ENCODE measurements at regions not wholly inside any gene's neighbourhood (a gene's known extent, or its start where the extent isn't known, plus 50 kb on each side); places are given as distances from the start of the nearest gene placed in this dataset.

- H3K4me3 ChIP-seq, result no peak overlapping the region
- no peaks in the 10 kb centered on the region for H3K9me3 ChIP-seq
- no peaks in the 10 kb centered on the region for H3K36me3 ChIP-seq
- no peaks in the 10 kb centered on the region for H3K27me3 ChIP-seq
- DNase-seq, result no peak
Measured at GRCh38 chr14:22332686-22333421, 256.2 kb downstream of the DAD1 start.

GRCh38 chr14:22329371-22329770 is 259.7 kb downstream of the DAD1 start:
- no peaks in the 10 kb centered on the region for H3K27me3 ChIP-seq
- H3K4me3 ChIP-seq, result no peak overlapping the region
- H3K36me3 ChIP-seq, result no peaks in the 10 kb centered on the region
- DNase-seq, result no peak
- no peaks in the 10 kb centered on the region for H3K9me3 ChIP-seq

- DNase-seq, result no peak
- Histone ChIP-seq H3K9me3 (no peaks in the 10 kb centered on the region), H3K27me3 (no peaks in the 10 kb centered on the region), H3K36me3 (no peaks in the 10 kb centered on the region), H3K4me3 (no peak overlapping the region)
Measured at GRCh38 chr14:22325676-22326400, 263.2 kb downstream of the DAD1 start.

- H3K27me3 ChIP-seq, result 0 out of 2 replicates have a peak, but pooled peaks cover 2% of the 10 kb centered on the region
Measured at GRCh38 chr14:22320362-22320750, 268.7 kb downstream of the DAD1 start.

GRCh38 chr14:22319526-22320361 is 269.3 kb downstream of the DAD1 start:
- peak; percentile 7 for DNase-seq
- Histone ChIP-seq H3K4me3 (no peak overlapping the region), H3K36me3 (no peaks in the 10 kb centered on the region), H3K27me3 (0 out of 2 replicates have a peak, but pooled peaks cover 2% of the 10 kb centered on the region), H3K9me3 (no peaks in the 10 kb centered on the region)

More at GRCh38 chr14:22320362-22320750, 268.7 kb downstream of the DAD1 start:
- DNase-seq, result no peak
- H3K9me3 ChIP-seq, result no peaks in the 10 kb centered on the region
- no peak overlapping the region for H3K4me3 ChIP-seq
- no peaks in the 10 kb centered on the region for H3K36me3 ChIP-seq

- Histone ChIP-seq H3K4me3 (no peak overlapping the region), H3K9me3 (no peaks in the 10 kb centered on the region), H3K36me3 (no peaks in the 10 kb centered on the region), H3K27me3 (0 out of 2 replicates have a peak, but pooled peaks cover 2% of the 10 kb centered on the region)
- no peak for DNase-seq
Measured at GRCh38 chr14:22318951-22319350, 270.1 kb downstream of the DAD1 start.

- DNase-seq, result no peak
- Histone ChIP-seq H3K4me3 (no peak overlapping the region), H3K27me3 (0 out of 2 replicates have a peak, but pooled peaks cover 2% of the 10 kb centered on the region), H3K36me3 (no peaks in the 10 kb centered on the region), H3K9me3 (no peaks in the 10 kb centered on the region)
Measured at GRCh38 chr14:22316473-22316872, 272.6 kb downstream of the DAD1 start.

- DNase-seq, result no peak
- no peaks in the 10 kb centered on the region for H3K9me3 ChIP-seq
Measured at GRCh38 chr14:22315336-22315735, 273.7 kb downstream of the DAD1 start.

GRCh38 chr14:22314183-22314820 is 274.7 kb downstream of the DAD1 start:
- H3K27me3 ChIP-seq, result no peaks in the 10 kb centered on the region
- no peaks in the 10 kb centered on the region for H3K9me3 ChIP-seq
- H3K4me3 ChIP-seq, result no peak overlapping the region
- no peaks in the 10 kb centered on the region for H3K36me3 ChIP-seq
- DNase-seq, result no peak

More at GRCh38 chr14:22315336-22315735, 273.7 kb downstream of the DAD1 start:
- H3K36me3 ChIP-seq, result no peaks in the 10 kb centered on the region
- 0 out of 2 replicates have a peak, but pooled peaks cover 2% of the 10 kb centered on the region for H3K27me3 ChIP-seq
- H3K4me3 ChIP-seq, result no peak overlapping the region

GRCh38 chr14:22313172-22313801 is 275.7 kb downstream of the DAD1 start:
- Histone ChIP-seq H3K9me3 (no peaks in the 10 kb centered on the region), H3K27me3 (no peaks in the 10 kb centered on the region), H3K36me3 (no peaks in the 10 kb centered on the region), H3K4me3 (no peak overlapping the region)
- DNase-seq, result no peak

- DNase-seq, result no peak
- Histone ChIP-seq H3K36me3 (no peaks in the 10 kb centered on the region), H3K27me3 (no peaks in the 10 kb centered on the region), H3K4me3 (no peak overlapping the region), H3K9me3 (no peaks in the 10 kb centered on the region)
Measured at GRCh38 chr14:22311636-22312035, 277.4 kb downstream of the DAD1 start.

- DNase-seq, result no peak
- no peak overlapping the region for H3K4me3 ChIP-seq
- no peaks in the 10 kb centered on the region; the same call in 1 of the 2 replicates for H3K27me3 ChIP-seq
- H3K36me3 ChIP-seq, result no peaks in the 10 kb centered on the region
- no peaks in the 10 kb centered on the region for H3K9me3 ChIP-seq
Measured at GRCh38 chr14:22305607-22306006, 283.4 kb downstream of the DAD1 start.

- Histone ChIP-seq H3K27me3 (no peaks in the 10 kb centered on the region; the same call in 1 of the 2 replicates), H3K36me3 (no peaks in the 10 kb centered on the region), H3K9me3 (no peaks in the 10 kb centered on the region), H3K4me3 (no peak overlapping the region)
- DNase-seq, result no peak
Measured at GRCh38 chr14:22304326-22304725, 284.7 kb downstream of the DAD1 start.

- Histone ChIP-seq H3K27me3 (no peaks in the 10 kb centered on the region; the same call in 1 of the 2 replicates), H3K36me3 (no peaks in the 10 kb centered on the region), H3K9me3 (no peaks in the 10 kb centered on the region), H3K4me3 (no peak overlapping the region)
- DNase-seq, result no peak
Measured at GRCh38 chr14:22303589-22304195, 285.3 kb downstream of the DAD1 start.

GRCh38 chr14:22300646-22301045 is 288.4 kb downstream of the DAD1 start:
- no peaks in the 10 kb centered on the region for H3K9me3 ChIP-seq
- H3K27me3 ChIP-seq, result no peaks in the 10 kb centered on the region
- no peak for DNase-seq
- no peaks in the 10 kb centered on the region for H3K36me3 ChIP-seq
- H3K4me3 ChIP-seq, result no peak overlapping the region

GRCh38 chr14:22297376-22297775 is 291.6 kb downstream of the DAD1 start:
- no peak overlapping the region for H3K4me3 ChIP-seq
- H3K9me3 ChIP-seq, result no peaks in the 10 kb centered on the region

More at GRCh38 chr14:22297376-22297775, 291.6 kb downstream of the DAD1 start:
- H3K27me3 ChIP-seq, result no peaks in the 10 kb centered on the region
- no peak for DNase-seq
- no peaks in the 10 kb centered on the region for H3K36me3 ChIP-seq
